Activated CD8-positive, alpha-beta memory T cell treated with anti-CD3 and anti-CD28 coated beads, Interleukin-2, amount 50 U/mL, for 48 hours (primary cell): ENCODE measurements at regions not wholly inside any gene's neighbourhood (a gene's known extent, or its start where the extent isn't known, plus 50 kb on each side); places are given as distances from the start of the nearest gene placed in this dataset.
"Not testable (repeated sequence)": the region's sequence is repeated elsewhere in the genome, so short reads cannot be mapped to it uniquely, and the experiment has no call there.

ENCODE experiments used
- DNase-seq: peaks from one replicate; pipeline ENCODE4 v3.0.0-alpha.2; 2020

DNA sequence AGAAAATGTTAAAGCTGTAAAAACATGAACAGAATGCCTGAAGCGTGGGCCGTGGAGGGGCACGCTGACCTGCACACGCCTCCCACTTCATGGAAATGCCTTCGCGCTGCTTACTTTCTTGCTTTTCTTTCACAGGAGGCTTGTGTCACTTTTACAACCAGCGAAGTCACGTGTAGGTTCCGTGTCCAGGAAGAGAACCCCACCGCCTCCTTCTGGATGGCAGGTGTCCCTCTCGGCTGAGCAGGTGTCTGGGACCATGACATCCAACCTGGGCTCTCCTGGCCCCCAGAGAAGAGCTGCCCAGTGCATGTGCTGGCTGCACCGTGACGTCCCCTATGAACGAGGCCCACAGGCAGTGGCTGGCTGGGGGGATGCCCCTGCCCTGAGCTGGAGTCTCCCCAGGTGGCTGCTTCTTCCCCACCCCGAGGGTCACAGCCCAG, 345.0 kb upstream of the SFSWAP start:
- no peak for DNase-seq

DNA sequence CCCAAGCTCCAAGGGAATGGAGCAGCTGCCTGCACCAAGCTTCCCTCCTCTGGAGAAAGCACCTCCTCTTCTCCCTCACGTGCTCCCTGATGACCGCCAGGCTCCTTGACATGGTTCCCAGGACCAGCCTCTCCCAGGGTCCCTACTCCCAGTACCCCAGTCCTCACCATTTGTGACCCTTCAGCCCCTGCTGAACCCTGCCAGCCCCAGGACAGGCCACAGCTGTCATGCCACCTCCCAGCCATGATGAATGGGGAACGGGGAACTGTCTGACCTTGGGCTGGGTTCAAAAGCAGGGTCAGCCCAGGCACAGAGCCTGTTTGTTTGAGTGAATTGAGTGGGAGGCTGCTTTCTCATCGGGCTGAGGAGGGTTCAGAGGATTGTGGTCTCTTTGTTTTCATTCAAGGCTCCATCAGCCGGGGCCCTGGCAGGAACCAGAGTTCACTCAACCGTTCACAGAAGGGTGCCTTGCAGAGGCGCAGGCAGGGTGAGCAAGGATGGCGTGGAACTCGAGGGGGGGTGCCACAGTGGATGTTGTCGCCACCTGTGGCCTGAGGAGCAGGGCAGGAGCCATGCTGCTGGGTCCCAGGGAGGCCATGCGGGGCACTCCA, 344.5 kb upstream of the SFSWAP start:
- DNase-seq: no peak

DNA sequence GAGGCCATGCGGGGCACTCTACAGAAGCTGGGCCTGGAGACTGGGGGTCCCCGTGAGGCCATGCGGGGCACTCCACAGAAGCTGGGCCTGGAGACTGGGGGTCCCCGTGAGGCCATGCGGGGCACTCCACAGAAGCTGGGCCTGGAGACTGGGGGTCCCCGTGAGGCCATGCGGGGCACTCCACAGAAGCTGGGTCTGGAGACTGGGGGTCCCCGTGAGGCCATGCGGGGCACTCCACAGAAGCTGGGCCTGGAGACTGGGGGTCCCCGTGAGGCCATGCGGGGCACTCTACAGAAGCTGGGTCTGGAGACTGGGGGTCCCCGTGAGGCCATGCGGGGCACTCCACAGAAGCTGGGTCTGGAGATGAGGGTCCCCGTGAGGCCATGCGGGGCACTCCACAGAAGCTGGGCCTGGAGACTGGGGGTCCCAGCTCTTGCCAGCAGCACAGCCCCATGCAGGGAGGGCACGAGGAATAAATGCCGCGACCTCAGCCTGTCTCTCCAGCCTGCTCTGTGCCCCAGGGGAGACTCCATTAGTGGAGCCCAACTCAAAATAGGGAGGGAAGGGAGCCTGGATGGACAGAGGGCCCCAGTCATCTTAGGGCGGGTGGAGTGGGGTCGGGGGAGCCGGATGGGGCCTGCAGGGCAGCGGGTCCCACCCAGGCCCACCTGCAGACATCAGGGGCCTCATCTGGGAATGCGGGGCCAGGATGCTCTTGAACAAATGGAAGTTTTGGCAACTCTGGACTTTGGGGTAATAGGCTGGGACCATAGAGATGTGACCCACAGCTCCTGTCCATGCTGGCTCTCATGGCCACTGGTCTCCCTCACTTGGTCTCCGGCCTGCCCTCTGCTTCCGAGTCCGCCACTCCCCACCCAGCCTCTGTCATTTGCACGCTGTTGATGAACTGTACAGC, 343.6 kb upstream of the SFSWAP start:
- DNase-seq: not testable (repeated sequence)

DNA sequence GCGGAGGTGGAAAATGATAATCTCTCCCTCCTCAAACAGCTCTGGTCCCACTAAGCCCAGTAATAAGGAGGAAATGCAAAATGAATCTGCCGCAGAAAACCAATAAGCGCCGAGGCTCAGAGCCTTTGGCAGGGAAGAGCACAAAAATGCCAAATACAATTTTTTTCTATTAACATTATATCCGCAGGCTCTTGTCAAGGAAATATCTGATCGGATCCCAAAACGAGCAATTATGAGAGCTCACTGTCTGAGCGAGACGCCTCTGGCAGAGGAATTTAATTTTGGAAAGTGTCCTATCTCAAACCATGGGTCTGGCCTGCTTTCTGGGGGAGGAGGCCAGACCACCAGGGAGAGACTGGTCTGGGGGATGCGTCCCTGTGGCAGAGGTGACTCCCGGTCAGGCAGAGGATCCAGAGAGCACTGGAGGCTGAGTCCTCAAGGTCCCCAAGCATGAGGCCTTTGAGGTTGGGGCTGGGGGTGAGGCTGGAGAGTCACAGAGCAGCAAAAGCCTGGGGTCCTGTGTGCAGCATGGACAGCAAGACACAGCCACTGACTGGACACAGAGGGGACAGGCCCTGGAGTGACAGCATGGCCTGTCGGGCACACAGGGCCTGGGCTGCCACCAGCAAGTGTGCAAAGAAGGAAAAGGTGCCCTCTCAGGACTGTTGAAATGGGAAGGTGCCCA, 342.8 kb upstream of the SFSWAP start:
- no peak for DNase-seq

DNA sequence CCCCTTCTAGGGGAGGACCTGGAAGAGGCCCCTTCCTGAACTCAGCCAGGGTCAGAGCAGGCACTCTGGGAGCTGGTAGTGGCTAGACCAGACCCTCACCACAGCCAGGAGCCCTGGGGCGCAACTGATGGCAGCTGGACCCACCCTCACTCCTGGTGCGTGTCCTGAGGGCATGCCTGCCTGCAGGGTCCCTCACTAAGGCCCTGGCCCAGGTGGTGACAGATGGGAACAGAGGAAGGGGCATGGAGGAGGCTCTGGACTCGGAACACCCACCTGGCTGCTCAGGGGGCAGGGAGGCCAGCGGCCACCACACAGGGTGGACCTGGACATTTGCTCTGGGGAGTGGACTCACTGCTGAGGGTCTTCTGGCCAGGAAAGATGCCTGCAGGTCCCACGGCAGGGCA, 342.2 kb upstream of the SFSWAP start:
- no peak for DNase-seq

DNA sequence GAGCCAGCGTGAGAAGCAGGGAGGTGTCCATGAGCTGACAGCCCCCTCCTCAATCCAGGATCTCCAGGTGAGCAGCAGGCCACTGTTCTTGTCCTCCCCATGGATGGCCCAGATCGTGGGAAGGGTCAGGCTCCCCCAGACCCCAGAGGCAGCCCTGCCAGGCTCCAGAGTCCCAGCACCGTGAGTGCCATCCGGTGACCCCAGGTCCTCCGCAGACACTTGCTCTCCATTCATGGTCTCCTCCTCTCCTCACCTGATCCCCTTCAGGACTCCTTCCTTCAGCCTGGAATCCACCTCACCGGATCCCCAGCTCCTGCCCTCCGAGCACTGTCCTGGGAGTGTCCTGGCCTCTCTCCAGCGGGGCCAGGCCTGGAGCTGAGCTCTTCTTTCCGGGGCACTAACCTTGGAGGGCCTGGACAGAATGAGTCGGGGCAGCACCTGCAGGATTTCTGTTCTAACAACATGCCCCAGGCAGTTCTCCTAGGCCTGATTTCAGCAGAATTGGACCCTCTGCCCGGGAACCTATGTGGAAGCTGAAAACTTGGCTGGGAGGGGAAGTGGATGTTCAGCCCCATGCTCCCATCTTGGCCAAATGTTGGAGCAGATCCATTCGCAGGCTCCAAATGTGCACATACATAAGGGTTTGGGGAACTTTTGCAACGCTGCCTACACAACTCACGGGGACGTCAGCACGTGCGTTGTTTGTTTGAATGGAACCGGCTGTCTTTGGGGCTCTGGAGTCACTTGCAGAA, 341.6 kb upstream of the SFSWAP start:
- no peak for DNase-seq

DNA sequence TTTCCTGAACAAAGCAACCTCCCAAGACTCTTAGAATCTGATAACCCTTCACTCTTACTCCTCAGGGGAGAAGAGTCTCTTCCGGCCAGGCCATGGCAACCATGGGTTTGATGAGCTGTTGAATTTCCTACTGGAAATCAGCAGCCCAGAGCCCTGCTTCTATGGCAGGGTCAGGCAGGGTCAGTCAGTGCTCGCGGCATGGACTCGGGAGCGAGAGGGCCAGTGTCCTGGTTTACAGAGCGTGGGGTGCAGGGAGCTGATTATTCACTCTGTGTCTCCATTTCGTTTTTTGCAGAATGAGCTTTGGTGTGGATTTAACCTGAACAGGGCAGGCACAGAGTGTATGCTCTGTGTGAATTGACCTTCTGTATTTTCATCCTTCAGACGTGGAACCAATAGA, 340.6 kb upstream of the SFSWAP start:
- DNase-seq: no peak

DNA sequence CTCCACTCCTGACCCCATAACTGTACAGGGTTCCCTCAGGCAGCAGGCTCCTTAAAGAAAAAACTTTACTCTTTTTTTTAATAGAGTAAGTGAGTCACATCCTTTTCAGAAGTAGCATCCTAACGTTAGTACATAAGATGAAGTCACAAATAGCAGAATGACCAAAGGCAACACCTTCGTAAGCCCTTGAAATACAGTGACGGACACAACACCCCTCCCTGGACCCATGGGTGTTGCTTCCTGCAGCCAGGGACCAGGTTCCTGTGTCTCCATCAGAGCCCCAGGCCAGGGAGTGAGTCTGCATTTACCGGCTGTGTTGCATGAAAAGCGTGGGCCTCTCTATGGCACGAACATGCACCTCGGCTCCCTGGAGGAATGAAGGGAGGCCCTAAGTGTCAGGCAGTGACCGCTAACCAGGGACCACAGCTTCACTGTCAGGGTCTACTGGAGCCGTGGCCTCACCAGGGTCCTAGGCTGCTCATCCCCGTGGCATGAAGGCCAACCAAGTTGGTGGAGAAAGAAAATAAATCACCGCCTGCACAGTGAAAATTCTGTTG, 340.0 kb upstream of the SFSWAP start:
- DNase-seq: no peak

DNA sequence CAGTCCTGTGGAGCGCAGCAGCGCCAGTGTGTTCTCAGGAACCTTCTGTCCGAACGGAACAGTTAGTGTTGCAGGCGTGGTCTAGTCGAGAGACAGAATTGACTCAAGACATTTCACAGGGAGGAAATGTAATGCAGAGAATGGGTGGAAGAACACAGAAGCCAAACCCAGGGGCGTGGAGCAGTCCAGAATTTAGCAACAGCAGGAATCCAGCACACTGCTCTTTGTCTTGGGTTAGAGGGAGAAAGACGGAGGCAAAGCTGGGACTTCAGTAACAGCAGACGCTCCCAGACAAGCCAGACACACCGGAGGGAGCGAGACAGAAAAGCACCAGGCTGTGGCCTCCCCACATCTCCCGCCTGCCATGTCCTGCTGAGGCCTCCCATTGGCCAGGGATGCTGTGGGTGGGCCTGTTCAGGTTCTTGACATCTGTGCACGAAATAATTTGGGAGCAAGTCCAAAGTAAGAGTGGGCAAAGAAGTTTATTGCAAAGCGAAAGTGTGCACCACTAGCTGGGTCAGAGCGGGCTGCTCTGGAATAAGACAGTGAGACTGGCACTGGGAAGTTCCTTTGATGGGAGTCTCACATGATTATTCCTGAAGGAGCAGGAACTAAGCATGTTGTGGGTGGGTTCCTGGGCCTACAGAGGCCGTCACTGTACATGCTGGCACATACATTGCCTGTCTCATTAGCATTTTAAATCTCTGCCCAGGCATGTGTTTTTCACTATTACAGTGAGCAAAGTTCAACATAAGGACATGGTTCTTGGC, 339.3 kb upstream of the SFSWAP start:
- DNase-seq: no peak

DNA sequence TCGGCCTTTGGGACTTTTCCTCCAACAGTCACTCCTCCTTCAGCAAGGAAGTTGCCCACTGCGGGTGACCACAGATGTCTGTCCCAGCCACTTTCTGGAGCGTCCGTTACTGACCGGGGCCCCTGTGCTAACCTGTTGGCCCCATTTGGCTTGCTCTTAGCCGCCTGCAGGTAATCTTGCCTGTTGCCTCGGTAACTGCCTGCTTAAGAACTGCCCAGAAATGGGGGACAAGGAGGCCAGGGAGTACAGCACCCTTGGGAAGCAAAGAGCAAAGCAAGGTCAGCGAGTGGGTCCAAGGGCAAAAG, 338.8 kb upstream of the SFSWAP start:
- DNase-seq: no peak

DNA sequence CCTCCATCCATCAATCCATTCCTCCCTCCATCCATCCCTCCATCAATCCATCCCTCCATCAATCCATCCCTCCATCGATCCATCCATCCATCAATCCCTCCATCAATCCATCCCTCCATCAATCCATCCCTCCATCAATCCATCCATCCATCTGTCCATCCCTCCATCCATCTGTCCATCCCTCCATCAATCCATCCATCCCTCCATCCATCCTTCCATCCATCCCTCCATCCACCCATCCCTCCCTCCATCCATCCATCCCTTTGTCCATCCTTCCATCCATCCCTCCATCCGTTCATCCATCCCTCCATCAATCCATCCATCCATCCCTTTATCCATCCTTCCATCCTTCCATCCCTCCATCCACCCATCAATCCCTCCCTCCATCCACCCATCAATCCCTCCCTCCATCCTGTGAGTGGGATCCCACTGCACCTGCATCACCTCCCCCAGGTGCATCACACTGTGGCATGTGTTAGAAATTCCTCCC, 338.1 kb upstream of the SFSWAP start:
- no peak for DNase-seq

DNA sequence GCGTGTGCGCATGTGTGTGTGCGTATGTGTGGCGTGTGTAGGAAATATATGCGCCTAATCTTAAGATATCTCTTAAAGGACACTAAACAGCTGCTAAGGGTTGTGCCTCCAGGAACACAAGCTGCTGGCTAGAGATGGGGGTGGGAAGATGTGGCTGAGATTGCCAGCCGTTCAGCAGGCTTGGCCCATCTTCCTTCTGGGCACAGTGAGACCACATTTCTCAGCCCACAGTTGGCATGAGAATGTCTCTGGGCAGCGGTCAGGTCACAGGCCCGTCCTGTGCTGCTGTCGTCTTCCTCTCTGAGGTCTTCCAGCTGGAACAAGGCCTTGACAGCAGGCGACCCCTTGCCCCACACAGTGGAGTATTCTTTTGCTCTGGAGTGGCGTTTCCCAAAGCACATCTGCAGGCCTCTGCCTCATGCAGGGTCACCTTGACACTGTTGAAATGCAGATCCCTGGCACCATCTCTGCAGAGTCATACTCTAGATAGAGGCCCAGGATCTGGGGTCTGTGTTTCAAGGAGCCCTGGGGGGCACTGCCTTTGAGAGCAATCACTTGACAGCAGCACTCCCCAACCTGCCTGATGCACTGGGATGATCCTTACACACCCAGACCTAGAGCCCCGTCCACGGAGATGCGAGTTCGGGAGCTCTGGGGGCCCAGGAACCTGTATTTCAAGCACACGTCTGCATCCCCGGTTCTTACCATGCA, 335.5 kb upstream of the SFSWAP start:
- DNase-seq: no peak

DNA sequence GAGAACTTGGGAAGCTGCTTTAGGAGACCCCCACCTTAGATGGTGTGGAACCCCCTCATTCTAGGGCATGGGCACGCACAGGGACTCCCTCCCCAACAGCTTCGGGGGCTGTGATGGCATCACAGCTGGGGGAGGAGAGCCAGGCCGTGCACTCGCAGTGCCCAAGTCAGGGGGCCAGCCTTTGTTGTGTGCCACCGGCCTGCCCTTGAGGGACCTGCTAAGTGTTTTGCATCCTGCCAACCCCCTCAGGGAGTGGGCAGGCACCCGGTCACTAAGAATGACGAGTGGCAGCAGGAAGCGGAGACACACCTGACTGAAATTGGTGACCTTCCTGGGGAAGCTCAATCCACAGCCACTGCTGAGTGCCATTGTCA, 334.9 kb upstream of the SFSWAP start:
- DNase-seq: no peak

DNA sequence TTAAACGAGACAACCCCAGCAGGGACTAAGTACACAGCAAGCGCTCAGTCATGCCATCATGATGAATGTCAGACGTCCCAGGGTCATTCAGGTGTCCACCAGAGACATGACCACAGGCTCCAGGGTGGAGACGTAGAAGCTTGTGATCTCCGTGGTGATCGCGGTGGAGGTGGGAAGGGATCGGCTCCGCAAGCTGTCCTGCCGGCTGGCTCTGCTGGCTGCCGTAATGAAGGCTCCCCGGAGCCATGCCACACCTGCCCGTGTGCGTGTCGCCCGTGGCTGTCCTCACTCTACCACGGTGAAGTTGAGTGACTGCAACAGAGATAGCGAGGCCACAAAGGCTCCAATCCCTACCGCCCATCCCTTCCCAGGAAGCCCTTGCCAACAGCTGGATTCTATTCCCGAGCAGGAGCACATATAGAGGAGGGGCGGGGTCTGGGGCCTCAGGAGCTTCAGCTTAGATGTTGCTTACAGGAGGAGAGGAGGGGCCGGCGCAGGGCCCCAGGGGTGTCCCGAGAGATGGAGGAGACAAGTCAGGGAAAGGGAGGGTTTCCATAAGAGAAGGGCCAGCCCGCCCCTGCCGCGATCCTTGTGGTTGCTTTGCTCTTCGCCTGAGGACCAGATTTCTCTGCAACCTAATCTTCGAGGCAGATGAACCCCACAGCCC, 332.6 kb upstream of the SFSWAP start:
- DNase-seq: no peak

DNA sequence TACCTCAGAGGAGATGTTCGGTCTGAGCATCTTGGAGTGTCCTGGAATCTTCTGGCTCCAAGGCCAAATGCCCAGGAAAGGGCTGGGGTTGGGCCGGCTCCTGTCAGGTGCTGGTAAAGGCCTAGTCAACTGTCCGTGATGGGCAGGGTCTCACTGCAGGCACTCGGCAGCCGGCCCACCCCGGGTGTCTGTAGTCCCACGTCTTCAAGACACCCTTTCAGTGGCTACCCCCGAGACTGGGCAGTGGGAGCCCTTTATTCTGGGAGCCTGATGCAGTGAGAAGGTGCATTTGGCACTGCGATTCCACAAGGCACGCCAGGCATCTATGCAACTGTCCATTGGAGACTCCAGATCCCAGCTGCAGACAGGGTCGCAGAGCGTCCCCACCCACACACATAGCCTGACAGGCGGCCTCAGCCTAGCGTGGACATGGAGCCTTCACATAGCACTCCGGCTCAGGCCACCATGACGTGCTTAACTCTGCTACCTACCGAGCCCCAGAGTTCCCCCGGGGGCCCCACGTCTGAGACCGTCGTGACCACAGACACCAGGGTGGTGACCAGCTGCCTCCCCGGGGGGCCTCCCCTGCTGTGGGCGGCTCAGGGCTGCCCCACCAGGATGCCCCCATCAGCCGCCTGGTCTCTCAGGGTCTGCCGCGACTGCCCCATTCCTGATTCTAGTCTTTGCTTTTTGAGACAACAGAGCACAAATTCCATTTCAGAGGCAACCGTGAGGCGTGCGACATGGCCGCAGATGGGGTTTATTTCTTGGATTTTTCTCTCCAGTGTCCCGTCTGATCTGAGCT, 331.8 kb upstream of the SFSWAP start:
- DNase-seq: no peak

DNA sequence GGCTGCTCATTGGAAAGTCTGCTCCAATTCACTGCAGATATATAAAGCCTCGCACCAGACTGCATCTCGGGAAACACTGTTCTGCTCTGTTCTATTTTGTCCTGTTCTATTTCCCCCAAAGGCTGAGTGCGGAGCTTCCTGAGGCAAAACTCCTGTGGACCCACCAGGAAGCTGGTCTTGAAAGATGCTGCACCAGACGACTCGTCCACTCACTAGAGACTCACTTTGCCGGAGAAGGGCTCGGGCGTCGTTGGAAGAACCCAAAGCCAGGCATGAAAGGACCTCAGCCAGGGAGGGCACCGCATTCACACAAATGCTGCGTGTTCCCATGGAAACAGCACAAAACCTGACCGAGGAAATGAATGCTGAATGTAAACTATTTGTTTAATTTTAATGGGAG, 331.2 kb upstream of the SFSWAP start:
- no peak for DNase-seq

DNA sequence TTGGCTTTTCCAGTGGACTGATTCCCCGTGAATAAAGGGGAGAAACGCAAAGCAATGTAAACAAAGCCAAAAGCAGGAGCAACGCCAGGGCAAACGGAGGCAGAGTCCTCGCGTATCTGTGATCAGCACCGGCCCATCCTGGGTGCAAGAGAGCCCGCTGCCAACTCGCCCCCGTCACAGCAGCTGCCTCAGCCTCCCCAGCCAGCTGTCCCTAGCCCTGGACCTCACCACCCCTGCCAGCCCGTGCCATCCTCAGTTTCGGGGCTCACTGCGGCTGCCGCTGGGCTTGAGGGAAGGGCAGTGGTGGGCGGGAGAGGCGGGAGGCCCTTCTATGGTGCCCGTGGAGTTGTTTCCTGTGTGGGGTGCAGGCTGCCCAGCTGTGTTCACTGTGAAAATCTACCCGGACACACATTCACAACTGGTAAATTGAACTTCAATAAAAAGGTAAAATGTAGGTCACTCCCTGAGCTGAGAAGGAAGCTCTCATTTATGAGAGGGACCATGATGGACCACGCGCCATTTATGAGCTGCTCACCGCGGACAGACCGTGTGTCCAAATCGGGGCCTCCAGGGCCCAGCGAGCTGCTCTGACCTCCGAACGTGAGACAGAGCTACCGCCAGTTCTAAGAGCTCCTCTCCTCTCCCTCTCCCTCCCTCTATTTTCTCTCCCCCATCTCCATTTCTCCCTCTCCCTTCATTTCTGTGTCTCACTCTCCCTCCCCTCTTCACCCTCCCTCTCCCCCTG, 330.5 kb upstream of the SFSWAP start:
- no peak for DNase-seq

DNA sequence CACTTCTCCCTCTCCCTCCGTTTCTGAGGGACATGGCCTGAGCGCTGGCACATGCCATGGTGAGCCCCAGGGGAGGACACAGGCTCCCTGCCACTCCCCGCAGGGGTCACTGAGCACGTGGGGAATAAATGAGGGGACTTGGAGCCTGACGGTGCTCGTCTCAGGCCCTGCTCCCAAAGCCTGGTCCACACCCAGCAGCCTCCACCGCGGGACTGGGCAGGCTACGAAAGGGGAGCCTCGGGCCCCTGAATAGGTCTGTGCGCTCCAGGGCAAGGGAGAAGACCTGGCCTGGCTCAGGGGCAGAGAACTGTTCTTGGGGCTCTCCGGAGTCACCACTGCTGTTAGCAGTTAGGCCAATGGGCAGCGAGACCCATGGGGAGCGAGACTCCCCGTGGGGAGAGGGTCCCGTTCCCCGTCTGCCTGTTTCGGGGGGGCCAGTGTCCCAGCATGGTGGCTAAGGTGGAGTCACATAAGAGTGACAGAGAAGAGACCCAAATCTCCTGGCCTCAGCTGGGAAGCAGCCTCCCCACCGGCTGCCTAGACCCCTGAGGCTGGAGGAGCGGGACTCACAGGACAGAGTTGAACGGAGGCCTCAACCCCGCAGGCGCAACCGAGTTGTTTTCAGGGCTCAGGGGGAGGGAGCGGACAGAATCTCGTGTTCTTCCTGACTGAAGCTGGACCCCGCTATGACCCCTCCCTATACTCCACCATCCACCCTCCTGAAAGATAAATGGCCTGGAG, 329.8 kb upstream of the SFSWAP start:
- no peak for DNase-seq
